ENCODE measurements at regions not wholly inside any gene's neighbourhood (a gene's known extent, or its start where the extent isn't known, plus 50 kb on each side); places are given as distances from the start of the nearest gene placed in this dataset.
"Not testable (repeated sequence)": the region's sequence is repeated elsewhere in the genome, so short reads cannot be mapped to it uniquely, and the experiment has no call there.

- peaks cover under 1 to 12% of the 10 kb centered on the region in 2 donors for H3K4me1 Mint-ChIP-seq
- no peak overlapping the region for H3K4me3 Mint-ChIP-seq
- DNase-seq (no peak), ATAC-seq (replicated peaks) (no peak)
- no peaks in the 10 kb centered on the region for H3K27me3 Mint-ChIP-seq
- H3K36me3 Mint-ChIP-seq = no peaks in the 10 kb centered on the region
- no peaks in the 10 kb centered on the region for H3K9me3 Mint-ChIP-seq
- no peak overlapping the region for H3K27ac Mint-ChIP-seq
These were observed 168.0 kb downstream of the DKK1 start for GRCh38 chr10:52481986-52482555.

GRCh38 chr10:52483587-52483986 is 169.5 kb downstream of the DKK1 start:
- Mint-ChIP-seq H3K36me3 (no peaks in the 10 kb centered on the region), H3K9me3 (no peaks in the 10 kb centered on the region), H3K27ac (no peak overlapping the region), H3K27me3 (no peaks in the 10 kb centered on the region), H3K4me1 (peaks cover 0 to 8% of the 10 kb centered on the region in 2 donors), H3K4me3 (peak overlapping the region in 1 of 2 donors; percentile 61)
- DNase-seq = no peak
- ATAC-seq (replicated peaks) = no peak

GRCh38 chr10:52484206-52485065 is 170.4 kb downstream of the DKK1 start:
- H3K4me3 Mint-ChIP-seq = no peak overlapping the region
- DNase-seq (no peak), ATAC-seq (replicated peaks) (no peak)
- no peaks in the 10 kb centered on the region for H3K9me3 Mint-ChIP-seq
- peaks cover 0 to 8% of the 10 kb centered on the region in 2 donors for H3K4me1 Mint-ChIP-seq
- no peak overlapping the region for H3K27ac Mint-ChIP-seq
- no peaks in the 10 kb centered on the region for H3K27me3 Mint-ChIP-seq
- no peaks in the 10 kb centered on the region for H3K36me3 Mint-ChIP-seq

GRCh38 chr10:52485462-52485861 is 171.4 kb downstream of the DKK1 start:
- Mint-ChIP-seq H3K27me3 (no peaks in the 10 kb centered on the region), H3K4me1 (peaks cover 0 to 8% of the 10 kb centered on the region in 2 donors), H3K27ac (no peak overlapping the region), H3K9me3 (no peaks in the 10 kb centered on the region), H3K4me3 (no peak overlapping the region), H3K36me3 (no peaks in the 10 kb centered on the region)
- DNase-seq = no peak
- ATAC-seq (replicated peaks) = no peak

GRCh38 chr10:52486840-52487611 is 172.9 kb downstream of the DKK1 start:
- ATAC-seq (replicated peaks) (no peak), DNase-seq (no peak)
- no peaks in the 10 kb centered on the region for H3K27me3 Mint-ChIP-seq
- H3K4me3 Mint-ChIP-seq = no peak overlapping the region
- H3K27ac Mint-ChIP-seq = no peak overlapping the region
- no peaks in the 10 kb centered on the region for H3K9me3 Mint-ChIP-seq
- peaks cover 0 to 8% of the 10 kb centered on the region in 2 donors for H3K4me1 Mint-ChIP-seq
- H3K36me3 Mint-ChIP-seq = no peaks in the 10 kb centered on the region

GRCh38 chr10:52488606-52489485 is 174.8 kb downstream of the DKK1 start:
- no peak for DNase-seq

GRCh38 chr10:52491246-52491995 is 177.3 kb downstream of the DKK1 start:
- no peak overlapping the region for H3K27ac Mint-ChIP-seq
- H3K27me3 Mint-ChIP-seq = no peaks in the 10 kb centered on the region
- H3K9me3 Mint-ChIP-seq = no peaks in the 10 kb centered on the region
- no peak overlapping the region for H3K4me3 Mint-ChIP-seq
- DNase-seq (no peak), ATAC-seq (replicated peaks) (no peak)
- no peaks in the 10 kb centered on the region for H3K4me1 Mint-ChIP-seq
- H3K36me3 Mint-ChIP-seq = no peaks in the 10 kb centered on the region

More at GRCh38 chr10:52488606-52489485, 174.8 kb downstream of the DKK1 start:
- H3K27me3 Mint-ChIP-seq = no peaks in the 10 kb centered on the region
- ATAC-seq (replicated peaks) = peak in 1 of 2 donors; percentile 33
- H3K4me3 Mint-ChIP-seq = no peak overlapping the region
- no peaks in the 10 kb centered on the region for H3K9me3 Mint-ChIP-seq
- H3K27ac Mint-ChIP-seq = no peak overlapping the region
- H3K36me3 Mint-ChIP-seq = no peaks in the 10 kb centered on the region
- no peaks in the 10 kb centered on the region for H3K4me1 Mint-ChIP-seq

- H3K27ac Mint-ChIP-seq = no peak overlapping the region
- no peaks in the 10 kb centered on the region for H3K27me3 Mint-ChIP-seq
- ATAC-seq (replicated peaks) = no peak
- DNase-seq = no peak
- no peaks in the 10 kb centered on the region for H3K4me1 Mint-ChIP-seq
- no peak overlapping the region for H3K4me3 Mint-ChIP-seq
- no peaks in the 10 kb centered on the region for H3K36me3 Mint-ChIP-seq
- peaks cover 10 to 14% of the 10 kb centered on the region in 2 donors for H3K9me3 Mint-ChIP-seq
These were observed 185.2 kb downstream of the DKK1 start for GRCh38 chr10:52499281-52499680.

- no peak for ATAC-seq (replicated peaks)
- no peak for DNase-seq
- H3K27me3 Mint-ChIP-seq = no peaks in the 10 kb centered on the region
These were observed 186.4 kb downstream of the DKK1 start for GRCh38 chr10:52500476-52500875.

GRCh38 chr10:52502237-52502636 is 188.2 kb downstream of the DKK1 start:
- peaks cover 16 to 20% of the 10 kb centered on the region in 2 donors for H3K9me3 Mint-ChIP-seq
- no peak overlapping the region for H3K4me3 Mint-ChIP-seq
- no peaks in the 10 kb centered on the region for H3K4me1 Mint-ChIP-seq
- H3K36me3 Mint-ChIP-seq = no peaks in the 10 kb centered on the region
- ATAC-seq (replicated peaks) = no peak
- no peaks in the 10 kb centered on the region for H3K27me3 Mint-ChIP-seq
- H3K27ac Mint-ChIP-seq = no peak overlapping the region
- no peak for DNase-seq

More at GRCh38 chr10:52500476-52500875, 186.4 kb downstream of the DKK1 start:
- H3K27ac Mint-ChIP-seq = no peak overlapping the region
- no peaks in the 10 kb centered on the region for H3K4me1 Mint-ChIP-seq
- H3K9me3 Mint-ChIP-seq = peaks cover 14 to 20% of the 10 kb centered on the region in 2 donors
- no peak overlapping the region for H3K4me3 Mint-ChIP-seq
- no peaks in the 10 kb centered on the region for H3K36me3 Mint-ChIP-seq

GRCh38 chr10:52505341-52505740 is 191.3 kb downstream of the DKK1 start:
- not testable (repeated sequence) for ATAC-seq (replicated peaks)
- peaks cover 12 to 16% of the 10 kb centered on the region in 2 donors for H3K9me3 Mint-ChIP-seq

GRCh38 chr10:52514481-52514880 is 200.4 kb downstream of the DKK1 start:
- Mint-ChIP-seq H3K4me1 (no peaks in the 10 kb centered on the region), H3K27me3 (no peaks in the 10 kb centered on the region), H3K4me3 (no peak overlapping the region), H3K27ac (no peak overlapping the region), H3K9me3 (peaks cover 6 to 10% of the 10 kb centered on the region in 2 donors), H3K36me3 (no peaks in the 10 kb centered on the region)
- DNase-seq (no peak), ATAC-seq (replicated peaks) (no peak)

More at GRCh38 chr10:52505341-52505740, 191.3 kb downstream of the DKK1 start:
- not testable (repeated sequence) for H3K27me3 Mint-ChIP-seq, H3K4me3 Mint-ChIP-seq, H3K4me1 Mint-ChIP-seq, H3K36me3 Mint-ChIP-seq, H3K27ac Mint-ChIP-seq, DNase-seq

GRCh38 chr10:52517012-52517411 is 202.9 kb downstream of the DKK1 start:
- Mint-ChIP-seq H3K27me3 (no peaks in the 10 kb centered on the region), H3K4me1 (no peaks in the 10 kb centered on the region), H3K4me3 (no peak overlapping the region), H3K27ac (no peak overlapping the region), H3K9me3 (peaks cover 4 to 5% of the 10 kb centered on the region in 2 donors), H3K36me3 (no peaks in the 10 kb centered on the region)
- no peak for ATAC-seq (replicated peaks)
- no peak for DNase-seq
